PC-3 (cell line): ENCODE measurements at regions not wholly inside any gene's neighbourhood (a gene's known extent, or its start where the extent isn't known, plus 50 kb on each side); places are given as distances from the start of the nearest gene placed in this dataset.

ENCODE experiments used
- EZH2 ChIP-seq: fragments of 300-600 bp; sonication (generic); IDR thresholded peaks from one replicate; pipeline ENCODE4 v1.6.1; 2017; ENCODE audit warnings: antibody characterized with exemption, mild to moderate bottlenecking, low read length; ENCODE audit not compliant: unreplicated experiment
- EZH2phosphoT487 ChIP-seq: fragments of 300-600 bp; sonication (generic); IDR thresholded peaks from 2 replicates; pipeline ENCODE4 v1.6.1; 2018; ENCODE audit warnings: mild to moderate bottlenecking, antibody characterized with exemption, low read length, borderline replicate concordance
- TF ChIP-seq, protein P1 (sequence below): fragments of 300-600 bp; sonication (generic); conservative IDR thresholded peaks from 2 replicates; pipeline ENCODE4 v1.5.1; 2017; ENCODE audit warnings: antibody characterized with exemption, low read depth, mild to moderate bottlenecking, low read length

- TF ChIP-seq EZH2, result no peak
- TF ChIP-seq, protein P1, sequence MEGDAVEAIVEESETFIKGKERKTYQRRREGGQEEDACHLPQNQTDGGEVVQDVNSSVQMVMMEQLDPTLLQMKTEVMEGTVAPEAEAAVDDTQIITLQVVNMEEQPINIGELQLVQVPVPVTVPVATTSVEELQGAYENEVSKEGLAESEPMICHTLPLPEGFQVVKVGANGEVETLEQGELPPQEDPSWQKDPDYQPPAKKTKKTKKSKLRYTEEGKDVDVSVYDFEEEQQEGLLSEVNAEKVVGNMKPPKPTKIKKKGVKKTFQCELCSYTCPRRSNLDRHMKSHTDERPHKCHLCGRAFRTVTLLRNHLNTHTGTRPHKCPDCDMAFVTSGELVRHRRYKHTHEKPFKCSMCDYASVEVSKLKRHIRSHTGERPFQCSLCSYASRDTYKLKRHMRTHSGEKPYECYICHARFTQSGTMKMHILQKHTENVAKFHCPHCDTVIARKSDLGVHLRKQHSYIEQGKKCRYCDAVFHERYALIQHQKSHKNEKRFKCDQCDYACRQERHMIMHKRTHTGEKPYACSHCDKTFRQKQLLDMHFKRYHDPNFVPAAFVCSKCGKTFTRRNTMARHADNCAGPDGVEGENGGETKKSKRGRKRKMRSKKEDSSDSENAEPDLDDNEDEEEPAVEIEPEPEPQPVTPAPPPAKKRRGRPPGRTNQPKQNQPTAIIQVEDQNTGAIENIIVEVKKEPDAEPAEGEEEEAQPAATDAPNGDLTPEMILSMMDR, result no peak
- TF ChIP-seq EZH2phosphoT487, result no peak
Observed at GRCh38 chr12:40618636-40619035, 73.6 kb upstream of the CNTN1 start.
